COR-L47 (cell line): ENCODE measurements at regions not wholly inside any gene's neighbourhood (a gene's known extent, or its start where the extent isn't known, plus 50 kb on each side); places are given as distances from the start of the nearest gene placed in this dataset.
"Not testable (repeated sequence)": the region's sequence is repeated elsewhere in the genome, so short reads cannot be mapped to it uniquely, and the experiment has no call there.

Experiments
- DNase-seq: peaks from one replicate; lab custom pipeline; 2025; lab: John Stamatoyannopoulos, UW

DNA sequence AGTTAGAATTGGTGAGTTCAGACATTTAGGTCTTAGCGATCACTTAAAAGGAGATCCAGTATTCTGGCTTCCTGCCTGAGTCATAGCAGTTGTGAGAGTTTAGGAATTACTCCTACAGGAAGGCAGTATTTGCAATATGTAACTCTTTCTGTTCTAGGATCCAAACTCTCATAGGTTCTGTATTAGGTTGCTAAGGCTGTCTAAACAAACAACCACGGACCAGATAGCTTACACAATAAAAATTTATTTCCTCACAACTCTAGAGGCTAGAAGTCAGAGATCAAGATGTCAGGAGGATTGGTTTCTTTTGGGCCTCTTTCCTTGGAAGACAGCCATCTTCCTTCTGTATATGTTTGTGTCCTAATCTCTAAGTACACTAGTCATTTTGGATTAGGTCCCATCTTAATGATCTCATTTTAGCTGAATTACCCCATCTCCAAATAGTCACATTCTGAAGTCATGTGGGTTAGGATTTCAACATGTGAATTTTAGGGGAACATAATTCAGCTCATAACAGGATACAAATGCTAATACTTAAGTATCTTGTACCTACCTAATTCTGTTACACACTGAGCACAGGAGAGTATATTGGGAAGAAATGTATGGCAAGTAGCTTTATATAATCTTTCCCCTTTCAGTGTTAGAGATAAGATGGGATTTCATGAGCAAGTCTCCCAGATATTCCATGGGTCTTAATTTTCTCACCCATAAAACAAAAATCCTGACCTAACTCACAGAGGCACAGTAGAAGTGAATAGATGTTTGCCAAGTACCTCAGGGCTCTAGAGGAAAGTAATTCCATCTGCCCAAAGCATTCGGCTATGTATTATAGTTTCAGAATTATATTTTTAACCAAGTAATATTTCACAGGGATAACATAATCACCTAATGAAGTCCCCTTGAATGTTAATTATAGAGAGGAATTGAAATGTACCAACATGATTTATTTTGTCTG, 144.4 kb downstream of the PTBP2 start:
- DNase-seq: no peak

DNA sequence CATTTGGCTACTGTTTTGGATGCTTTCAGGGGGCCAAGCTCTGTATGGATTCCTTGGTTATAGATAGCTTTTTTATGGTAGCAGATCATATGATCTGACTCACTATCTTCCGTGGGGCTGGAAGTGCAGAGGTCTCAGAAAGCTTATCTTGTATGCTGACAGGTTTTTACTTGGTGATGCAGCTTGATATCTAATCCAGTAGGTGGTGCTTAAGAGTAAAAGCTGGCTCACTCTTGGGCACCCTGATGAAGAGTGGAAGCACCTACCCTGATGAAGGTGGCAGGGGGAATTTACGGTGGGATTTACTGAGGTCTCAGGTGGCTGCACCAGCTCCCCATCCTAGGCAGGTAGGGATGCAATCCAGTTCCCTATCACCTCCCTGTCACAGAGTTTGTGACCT, 151.2 kb downstream of the PTBP2 start:
- no peak for DNase-seq

DNA sequence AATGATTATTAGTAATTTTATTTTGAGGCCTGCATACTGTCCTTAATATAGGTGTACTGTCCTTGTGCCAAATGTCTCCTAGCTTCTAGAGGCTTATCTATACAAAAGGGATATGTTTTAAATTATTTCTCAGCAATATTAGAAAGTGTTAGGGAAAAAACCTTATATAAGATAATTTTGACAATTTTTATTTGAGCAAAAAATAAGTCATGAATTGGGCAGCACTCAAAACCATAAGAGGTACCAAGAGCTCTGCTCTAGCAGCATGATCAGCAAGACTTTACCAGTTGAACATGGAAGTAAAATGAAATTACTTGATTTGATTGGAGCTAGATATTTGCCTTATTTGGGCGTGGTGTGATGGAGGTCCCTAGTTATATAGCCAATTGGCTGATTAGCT, 157.1 kb downstream of the PTBP2 start:
- DNase-seq: no peak

DNA sequence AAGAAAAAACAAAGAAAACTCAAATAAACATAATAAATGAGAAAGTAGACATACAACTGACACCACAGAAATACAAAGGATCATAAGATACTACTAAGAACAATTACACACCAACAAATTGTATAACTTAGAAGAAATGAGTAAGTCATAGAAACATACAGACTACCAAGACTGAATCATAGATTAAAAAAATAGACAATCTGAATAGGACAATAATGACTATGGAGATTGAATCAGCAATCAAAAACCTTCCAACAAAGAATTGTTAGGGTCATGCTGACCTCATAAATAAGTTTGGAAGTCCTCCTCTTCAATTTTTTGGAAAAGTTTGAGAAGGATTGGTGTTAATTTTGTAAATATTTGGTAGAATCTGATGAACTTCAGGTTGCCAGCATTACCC, 159.0 kb downstream of the PTBP2 start:
- DNase-seq: no peak

DNA sequence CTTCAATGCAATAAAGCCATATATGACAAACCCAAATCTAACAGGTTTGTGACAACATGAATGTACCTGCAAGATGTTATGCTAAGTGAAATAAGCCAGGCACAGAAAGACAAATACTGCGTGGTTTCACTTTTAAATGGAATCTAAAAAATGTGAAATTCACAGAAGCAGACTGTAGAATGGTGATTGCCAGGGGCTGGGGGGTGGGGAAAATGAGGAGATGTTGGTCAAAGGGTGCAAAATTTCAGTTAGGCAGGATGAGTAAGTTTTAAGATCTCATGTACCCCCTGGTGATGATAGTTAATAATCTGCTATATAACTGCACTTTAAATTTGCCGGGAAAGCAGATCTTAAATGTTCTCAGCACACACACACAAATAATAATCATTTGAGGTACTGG, 160.5 kb downstream of the PTBP2 start:
- DNase-seq: no peak

DNA sequence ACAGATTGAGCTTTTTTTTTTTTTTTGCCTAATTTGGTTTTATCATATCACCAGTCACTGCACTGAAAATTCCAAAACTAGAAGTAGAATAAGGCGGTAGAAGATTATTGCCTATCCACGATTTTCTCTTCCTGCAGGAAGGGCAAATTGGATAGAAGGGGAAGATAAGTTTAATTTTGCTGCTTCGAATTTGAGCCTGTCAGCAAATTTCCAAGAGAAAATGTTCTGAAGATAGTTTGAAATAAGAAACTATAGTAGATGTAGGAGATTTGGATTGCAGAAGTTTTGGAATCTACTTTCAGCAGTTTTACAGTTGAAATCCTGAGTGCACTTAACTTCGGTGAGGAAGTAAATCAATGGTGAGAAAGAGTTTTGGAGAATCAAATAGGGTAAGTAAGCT, 164.9 kb downstream of the PTBP2 start:
- no peak for DNase-seq

DNA sequence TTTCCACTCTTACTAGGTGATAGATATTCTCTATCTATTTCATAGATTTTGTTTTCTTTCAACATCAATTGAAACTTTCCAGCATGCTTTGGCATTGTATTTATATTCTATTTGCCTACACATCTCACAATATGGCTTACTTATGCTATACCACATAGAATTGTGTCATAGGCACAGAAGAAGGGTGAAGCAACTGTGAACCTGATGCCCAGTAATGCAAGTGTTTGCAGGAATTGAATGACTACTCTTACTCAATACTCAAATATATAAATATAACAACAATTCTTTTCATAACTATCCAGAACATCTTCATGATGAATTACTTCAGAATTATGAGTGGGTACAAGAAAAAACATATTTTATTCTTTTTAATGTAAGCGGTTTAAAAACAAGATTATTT, 165.9 kb downstream of the PTBP2 start:
- no peak for DNase-seq

DNA sequence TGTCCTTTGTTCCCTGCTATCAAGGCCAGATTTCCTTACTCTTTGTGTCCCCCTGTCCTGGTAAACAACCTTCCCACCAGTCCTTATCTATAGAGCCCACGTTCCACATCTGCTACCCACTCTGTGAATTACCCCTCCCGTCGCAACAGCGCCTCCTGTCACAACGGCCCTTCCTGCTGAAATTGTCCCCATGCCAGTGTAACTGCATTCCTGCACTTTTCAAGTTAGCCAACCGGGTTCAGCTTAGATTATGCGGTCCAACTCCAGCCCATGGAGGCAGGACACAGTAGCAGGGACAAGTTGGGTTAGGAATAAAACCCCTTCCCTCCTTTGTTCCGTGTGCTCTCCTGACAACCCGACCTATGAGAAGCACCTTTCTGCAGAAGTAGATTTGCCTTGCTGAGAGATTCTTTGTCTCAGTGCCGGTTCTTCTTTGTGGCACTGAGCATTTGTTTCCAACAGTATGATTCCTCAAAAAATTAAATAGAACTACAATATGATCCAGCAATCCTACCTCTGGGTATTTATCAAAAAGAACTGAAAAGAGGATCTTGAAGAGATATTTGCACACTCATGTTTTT, 180.3 kb downstream of the PTBP2 start:
- DNase-seq: no peak

DNA sequence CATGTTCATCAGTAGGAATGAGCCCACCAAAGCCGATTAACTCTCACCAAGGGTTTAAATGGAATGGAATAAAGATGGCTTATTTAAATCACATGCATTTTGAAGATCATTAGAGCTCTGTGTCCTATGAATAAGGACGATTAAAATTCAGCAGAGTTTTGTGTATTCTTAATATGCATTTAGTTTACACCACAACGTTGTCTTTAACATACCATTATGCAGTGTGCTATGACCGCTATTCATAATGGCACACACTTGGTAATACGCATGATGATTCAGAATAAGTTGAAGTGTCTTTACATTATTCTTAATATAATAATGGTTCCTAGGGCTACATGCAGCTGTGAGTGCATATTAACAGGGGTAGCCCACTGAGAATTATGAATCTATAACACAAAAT, 190.7 kb downstream of the PTBP2 start:
- no peak for DNase-seq

DNA sequence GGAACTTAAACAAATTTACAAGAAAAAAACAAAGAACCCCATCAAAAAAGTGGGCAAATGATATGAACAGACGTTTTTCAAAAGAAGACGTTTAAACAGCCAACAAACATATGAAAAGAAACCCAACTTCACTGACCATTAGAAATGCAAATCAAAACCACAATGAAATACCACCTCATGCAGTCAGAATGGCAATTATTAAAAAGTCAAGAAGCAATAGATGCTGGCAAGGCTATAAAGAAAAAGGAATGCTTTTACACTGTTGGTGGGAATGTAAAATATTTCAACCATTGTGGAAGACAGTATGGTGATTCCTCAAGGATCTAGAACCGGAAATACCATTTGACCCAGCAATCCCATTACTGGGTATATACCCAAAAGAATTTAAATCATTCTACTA, 194.1 kb downstream of the PTBP2 start:
- DNase-seq: not testable (repeated sequence)

DNA sequence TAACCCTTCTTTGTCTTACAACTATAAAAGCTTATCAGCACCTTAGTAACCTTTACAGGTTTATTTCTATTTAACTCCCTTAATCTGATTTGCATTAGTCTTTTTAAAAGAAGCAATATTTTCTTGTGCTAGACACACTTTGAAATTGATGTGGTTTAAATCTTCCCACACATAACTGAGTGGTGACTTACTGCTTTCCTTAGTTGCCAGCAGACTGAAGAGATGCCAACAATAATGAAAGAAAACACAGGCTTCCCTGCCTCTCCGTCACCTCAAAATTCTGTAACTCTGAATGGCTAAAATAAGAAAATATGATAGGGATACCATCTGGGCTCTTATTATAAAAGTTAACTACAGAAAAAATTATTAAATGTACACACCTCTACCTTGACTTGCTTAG, 196.8 kb downstream of the PTBP2 start:
- DNase-seq: no peak

DNA sequence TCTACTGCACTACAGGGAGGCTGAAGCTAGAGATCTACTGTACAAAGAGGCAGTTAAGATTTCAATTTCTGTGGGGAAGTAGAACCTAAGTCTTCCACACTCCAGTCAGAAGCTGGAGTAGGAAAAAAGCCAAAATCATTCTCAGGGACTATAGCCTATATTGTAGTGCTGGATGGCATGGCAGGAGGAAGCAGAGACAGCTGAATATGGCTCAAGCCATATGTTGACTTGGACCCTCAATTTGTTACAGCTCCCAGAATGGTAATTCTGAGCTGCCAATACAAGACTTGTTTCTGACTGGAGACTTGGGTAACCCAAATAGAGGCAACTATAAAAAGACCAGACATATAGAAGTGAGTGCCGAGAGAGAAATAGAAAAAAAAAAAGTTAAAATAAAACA, 200.6 kb downstream of the PTBP2 start:
- no peak for DNase-seq

DNA sequence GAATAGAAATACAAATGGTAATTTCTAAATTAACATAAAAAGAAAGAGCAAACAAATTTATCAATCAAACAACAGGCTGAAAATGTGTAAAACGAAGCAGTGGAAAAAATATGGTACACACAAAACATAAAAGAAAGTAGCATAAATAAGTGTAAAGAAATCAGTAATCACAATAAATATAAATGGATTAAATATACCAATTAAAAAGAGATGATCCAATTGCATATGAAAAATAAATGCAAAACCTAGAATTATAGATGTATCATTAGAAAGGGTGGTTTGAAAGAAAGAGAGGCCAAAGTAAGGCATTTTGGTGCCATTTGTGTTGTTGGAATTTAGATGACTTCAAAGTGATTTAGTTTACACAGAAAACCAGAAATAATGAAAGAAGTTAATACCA, 202.2 kb downstream of the PTBP2 start:
- DNase-seq: no peak

DNA sequence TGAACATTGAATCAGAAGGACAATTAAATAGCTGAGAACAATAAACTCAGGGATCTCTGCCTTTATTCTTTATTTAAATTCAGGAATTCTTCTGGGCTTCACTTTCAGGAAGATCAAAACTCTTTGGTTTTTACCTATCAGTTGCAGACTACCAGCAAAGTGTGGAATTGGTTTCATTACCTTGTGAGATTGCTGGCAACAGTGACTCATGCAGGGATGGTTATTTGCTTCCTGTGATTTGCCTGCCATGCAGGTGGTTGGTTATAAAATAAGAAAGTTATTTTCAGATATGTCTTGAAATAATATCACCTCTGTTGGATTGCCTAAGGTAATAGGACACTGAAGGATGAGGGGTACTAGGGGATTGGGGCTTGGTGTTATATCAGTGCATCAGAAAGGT, 204.6 kb downstream of the PTBP2 start:
- DNase-seq: no peak

DNA sequence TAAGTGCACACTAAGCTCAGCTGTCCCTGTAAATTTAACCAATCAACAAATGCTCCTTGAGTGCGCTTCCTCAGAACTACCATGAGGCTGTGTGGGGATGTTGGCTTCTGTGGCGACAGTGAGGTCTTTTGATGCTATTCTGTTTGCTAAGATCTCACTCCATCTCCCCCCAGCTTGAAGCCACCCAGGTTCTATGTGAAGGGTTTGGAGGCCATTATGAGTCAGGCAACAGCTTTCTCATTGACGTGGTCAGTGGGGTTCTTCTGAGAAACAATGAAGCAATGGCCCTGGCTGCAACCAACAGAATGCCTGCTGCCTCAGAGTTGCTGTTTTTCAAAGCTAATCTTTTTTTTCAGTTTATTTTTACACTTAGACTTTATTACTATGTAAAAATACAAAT, 205.5 kb downstream of the PTBP2 start:
- DNase-seq: no peak

DNA sequence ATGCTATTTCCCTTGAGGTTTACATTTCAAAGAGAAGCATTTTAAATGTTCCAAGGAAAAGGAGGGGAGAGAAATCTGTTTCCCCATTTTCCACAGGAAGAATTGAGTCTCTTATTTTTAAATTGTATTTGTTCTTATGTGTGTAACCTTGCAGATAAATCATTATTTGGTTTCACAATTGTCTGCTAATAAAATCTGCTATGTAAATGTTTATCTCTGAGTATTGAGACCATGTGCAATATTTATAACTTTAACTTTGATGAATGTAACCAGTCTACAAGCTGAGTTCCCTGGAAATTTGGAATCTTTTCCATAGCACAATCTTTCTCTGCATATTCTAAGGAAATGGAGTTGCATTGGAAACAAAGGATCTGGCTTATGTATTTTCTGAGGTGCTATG, 209.6 kb downstream of the PTBP2 start:
- no peak for DNase-seq

DNA sequence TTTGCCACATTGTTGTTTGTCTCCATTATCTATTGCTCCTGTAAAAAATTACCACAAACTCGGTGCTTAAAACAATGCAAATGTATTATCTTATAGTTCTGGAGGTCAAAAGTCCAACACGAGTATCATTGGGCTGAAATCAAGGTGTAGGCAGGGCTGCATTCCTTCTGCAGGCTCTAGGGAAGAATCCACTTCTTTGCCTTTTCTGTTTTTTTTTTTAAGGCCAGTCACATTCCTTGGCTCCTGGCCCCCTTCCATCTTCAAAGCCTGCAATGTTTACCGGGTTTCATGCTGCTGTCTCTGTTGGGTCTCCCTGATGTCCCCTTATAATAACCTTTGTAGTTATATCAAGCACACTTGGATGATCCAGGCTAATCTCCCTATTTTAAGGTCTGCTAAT, 212.7 kb downstream of the PTBP2 start:
- no peak for DNase-seq

DNA sequence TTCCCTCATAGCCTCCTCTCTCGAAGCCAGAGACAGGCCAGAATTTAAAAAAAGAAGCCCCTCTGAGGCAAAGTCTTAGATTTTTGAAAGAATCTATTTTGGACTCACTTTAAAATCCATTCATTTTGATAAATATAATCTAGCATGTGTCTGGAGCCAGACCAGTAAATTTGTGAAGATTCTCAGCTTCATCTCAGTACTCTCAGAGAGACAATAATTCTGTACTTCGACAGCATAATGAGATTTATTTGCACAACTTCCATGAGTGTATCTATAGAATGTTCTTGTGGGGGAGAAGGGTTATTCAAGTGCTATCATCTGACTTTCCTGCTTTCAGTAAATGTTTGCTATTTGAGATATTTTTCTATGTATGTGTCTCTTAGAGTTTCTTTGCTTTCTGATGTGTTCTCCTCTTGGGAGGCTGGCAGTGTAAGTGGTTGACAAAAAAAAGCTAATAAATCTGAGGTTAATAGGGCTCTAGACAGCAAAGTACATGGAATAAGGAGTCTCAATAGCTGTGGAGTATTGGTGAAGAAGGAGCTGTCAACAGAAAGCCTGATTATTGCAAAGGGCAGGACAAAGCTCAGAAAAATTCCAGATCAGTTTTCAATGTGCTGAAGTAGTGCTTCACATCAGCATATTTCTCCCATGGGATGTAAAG, 223.0 kb downstream of the PTBP2 start:
- DNase-seq: no peak

DNA sequence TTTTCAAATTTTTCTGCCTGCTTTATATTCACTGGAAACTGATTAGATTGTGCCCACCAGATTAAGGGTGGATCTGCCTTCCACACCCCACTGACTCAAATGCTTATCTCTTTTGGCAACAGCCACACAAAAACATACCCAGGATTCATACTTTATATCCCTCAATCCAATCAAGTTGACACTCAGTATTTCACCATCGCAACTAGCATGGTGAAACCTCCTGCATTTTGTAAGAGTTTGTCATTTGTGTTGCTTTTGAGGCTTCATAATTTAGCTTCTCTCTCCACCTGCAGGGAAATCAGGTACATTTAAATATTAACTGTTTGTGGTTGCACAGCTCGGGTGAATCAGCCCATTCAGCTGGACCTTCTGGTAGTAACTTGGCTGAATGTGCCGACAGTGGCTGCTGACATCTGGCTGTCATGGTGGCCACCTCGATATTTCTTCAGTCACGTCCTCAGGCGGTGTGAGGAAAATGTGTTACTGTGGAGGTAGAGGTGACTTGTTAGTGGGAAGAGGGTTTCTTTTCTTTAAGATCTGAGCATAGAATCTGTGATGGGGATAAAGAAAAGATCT, 224.0 kb downstream of the PTBP2 start:
- DNase-seq: no peak

DNA sequence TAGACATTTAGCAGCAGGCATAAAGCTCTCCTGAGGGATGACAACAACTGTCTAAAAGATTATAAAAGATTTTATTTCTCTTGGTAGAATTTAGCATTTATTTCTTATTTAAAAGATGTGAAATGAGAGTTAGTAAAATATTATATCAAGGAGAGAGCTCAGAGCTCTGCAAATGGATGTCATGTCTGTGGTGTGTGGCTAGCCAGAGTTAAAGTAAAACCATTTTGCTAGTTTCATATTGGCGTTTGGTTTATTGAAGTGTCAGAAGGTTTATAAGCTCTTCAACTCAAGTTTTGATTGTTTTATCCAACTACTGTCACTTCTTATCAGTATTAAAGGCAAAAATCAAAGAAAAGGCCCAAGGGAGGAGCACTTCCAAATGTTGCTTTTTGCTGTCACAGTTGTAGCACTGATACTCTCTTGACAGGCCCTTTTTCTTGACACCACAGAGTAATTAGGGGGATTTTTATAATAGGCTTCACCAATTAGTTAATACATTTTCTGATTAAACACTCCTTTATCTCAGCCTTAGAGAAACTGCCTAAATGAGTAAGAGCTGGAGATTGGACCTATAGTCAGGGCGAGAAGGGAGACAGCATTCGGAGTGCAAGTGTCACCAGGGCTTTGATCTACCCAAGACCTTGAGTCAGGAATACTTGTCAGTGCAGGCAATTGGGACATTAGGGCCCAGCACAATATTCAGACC, 233.9 kb downstream of the PTBP2 start:
- DNase-seq: no peak

DNA sequence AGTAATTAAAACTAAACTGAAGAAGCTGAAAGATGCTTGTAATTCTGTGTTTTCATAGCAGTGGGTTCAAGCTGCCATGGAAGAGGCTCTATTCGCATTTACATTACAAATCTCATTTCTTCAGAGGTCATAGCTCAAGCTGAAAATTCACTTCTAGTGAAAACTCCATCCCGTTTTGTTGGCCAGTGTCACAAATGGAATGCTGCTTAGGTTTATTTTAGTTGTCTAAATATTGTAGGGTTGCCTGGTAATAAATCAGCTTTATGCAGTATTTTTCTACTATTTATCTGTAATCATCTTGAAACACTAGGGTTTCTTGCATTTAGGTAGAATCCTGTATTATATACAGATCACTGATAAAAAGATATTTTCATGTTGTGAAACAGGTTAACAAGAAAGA, 240.6 kb downstream of the PTBP2 start:
- DNase-seq: no peak

DNA sequence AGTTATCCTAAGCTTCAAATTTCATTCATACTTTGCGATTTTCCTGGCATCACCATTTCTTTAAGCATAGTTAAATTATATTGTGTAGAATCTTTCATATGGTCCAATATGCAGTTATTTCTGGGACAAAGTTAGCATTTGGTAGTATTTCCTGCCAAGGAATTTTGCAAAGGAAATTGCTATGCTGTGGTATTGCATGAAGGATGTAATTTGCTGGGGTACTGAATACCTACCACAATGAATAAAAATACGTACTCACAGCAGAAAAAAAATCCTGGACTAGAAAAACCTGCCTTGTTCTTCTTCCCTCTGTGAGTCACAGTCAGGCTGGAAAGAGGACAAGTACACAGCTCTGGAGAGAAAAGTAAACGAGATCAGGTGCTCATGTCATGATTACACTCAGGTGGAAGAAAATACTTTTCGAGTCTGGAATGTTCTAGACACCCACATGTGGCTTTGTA, 241.2 kb downstream of the PTBP2 start:
- no peak for DNase-seq
